HEK293T (cell line): ENCODE measurements at regions not wholly inside any gene's neighbourhood (a gene's known extent, or its start where the extent isn't known, plus 50 kb on each side); places are given as distances from the start of the nearest gene placed in this dataset.

Experiments used
- ARNT ChIP-seq: fragments of 450-650 bp; IDR thresholded peaks from 2 replicates; pipeline ENCODE4 v1.6.1; 2017; ENCODE audit warnings: mild to moderate bottlenecking
- BHLHE40 ChIP-seq: fragments of 450-650 bp; IDR thresholded peaks from 2 replicates; pipeline ENCODE4 v1.6.1; 2016; ENCODE audit warnings: mild to moderate bottlenecking, moderate library complexity, borderline replicate concordance
- CTBP1 ChIP-seq: fragments of 450-650 bp; IDR thresholded peaks from 2 replicates; pipeline ENCODE4 v1.6.1; 2016; ENCODE audit warnings: borderline replicate concordance
- ELF4 ChIP-seq: fragments of 450-650 bp; IDR thresholded peaks from 2 replicates; pipeline ENCODE4 v1.6.1; 2017; ENCODE audit warnings: antibody characterized with exemption
- FOXA1 ChIP-seq: fragments of 450-650 bp; IDR thresholded peaks from 2 replicates; pipeline ENCODE4 v1.6.1; 2016; ENCODE audit warnings: mild to moderate bottlenecking
- FOXK2 ChIP-seq: fragments of 450-650 bp; IDR thresholded peaks from 2 replicates; pipeline ENCODE4 v1.6.1; 2016; ENCODE audit warnings: mild to moderate bottlenecking
- FOXM1 ChIP-seq: fragments of 450-650 bp; IDR thresholded peaks from 2 replicates; pipeline ENCODE4 v1.6.1; 2017; ENCODE audit warnings: mild to moderate bottlenecking, borderline replicate concordance
- LEF1 ChIP-seq: fragments of 450-650 bp; IDR thresholded peaks from 2 replicates; pipeline ENCODE4 v1.6.1; 2017; ENCODE audit warnings: mild to moderate bottlenecking, borderline replicate concordance
- SP1 ChIP-seq: fragments of 450-650 bp; IDR thresholded peaks from 2 replicates; pipeline ENCODE4 v1.6.1; 2017
- SUZ12 ChIP-seq: fragments of 450-650 bp; IDR thresholded peaks from 2 replicates; pipeline ENCODE4 v1.6.1; 2016; ENCODE audit warnings: mild to moderate bottlenecking
- TARDBP ChIP-seq: fragments of 450-650 bp; IDR thresholded peaks from 2 replicates; pipeline ENCODE4 v1.6.1; 2016
- ZNF384 ChIP-seq: fragments of 450-650 bp; IDR thresholded peaks from 2 replicates; pipeline ENCODE4 v1.6.1; 2016
- TF ChIP-seq, protein P1 (sequence below): fragments of 450-650 bp; IDR thresholded peaks from 2 replicates; pipeline ENCODE4 v1.6.1; 2016

DNA sequence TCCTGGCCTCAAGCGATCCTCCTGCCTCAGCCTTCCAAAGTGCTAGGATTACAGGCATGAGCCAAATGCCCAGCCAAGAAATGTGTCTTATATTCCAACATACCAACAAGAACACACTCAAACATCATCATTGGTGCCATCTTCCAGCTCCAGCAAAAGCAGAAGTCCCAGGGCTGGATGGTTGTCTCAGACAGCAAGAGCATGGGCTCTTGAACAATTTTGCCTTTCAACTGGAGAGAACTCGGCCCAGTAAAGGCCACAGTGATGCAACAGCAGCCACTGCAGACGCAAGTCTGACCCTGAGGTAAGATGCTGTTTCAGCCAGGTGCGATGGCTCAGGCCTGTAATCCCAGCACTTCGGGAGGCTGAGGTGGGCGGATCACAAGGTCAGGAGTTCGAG, 52.8 kb upstream of the NFE2L3 start:
- no peak for TF ChIP-seq FOXM1
- TF ChIP-seq SUZ12 = no peak
- no peak for TF ChIP-seq ELF4
- TF ChIP-seq FOXA1 = no peak
- no peak for TF ChIP-seq CTBP1
- TF ChIP-seq SP1 = no peak
- TF ChIP-seq LEF1 = no peak
- TF ChIP-seq FOXK2 = no peak
- no peak for TF ChIP-seq ZNF384
- TF ChIP-seq ARNT = no peak
- no peak for TF ChIP-seq TARDBP
- no peak for TF ChIP-seq BHLHE40
- TF ChIP-seq, protein P1, sequence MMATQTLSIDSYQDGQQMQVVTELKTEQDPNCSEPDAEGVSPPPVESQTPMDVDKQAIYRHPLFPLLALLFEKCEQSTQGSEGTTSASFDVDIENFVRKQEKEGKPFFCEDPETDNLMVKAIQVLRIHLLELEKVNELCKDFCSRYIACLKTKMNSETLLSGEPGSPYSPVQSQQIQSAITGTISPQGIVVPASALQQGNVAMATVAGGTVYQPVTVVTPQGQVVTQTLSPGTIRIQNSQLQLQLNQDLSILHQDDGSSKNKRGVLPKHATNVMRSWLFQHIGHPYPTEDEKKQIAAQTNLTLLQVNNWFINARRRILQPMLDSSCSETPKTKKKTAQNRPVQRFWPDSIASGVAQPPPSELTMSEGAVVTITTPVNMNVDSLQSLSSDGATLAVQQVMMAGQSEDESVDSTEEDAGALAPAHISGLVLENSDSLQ = no peak
